H1 (cell line): ENCODE measurements at regions not wholly inside any gene's neighbourhood (a gene's known extent, or its start where the extent isn't known, plus 50 kb on each side); places are given as distances from the start of the nearest gene placed in this dataset.

ENCODE experiments used
- ASH2L ChIP-seq: fragments of 200-600, 300-600 bp; sonication (generic); IDR thresholded peaks from one replicate; pipeline ENCODE4 v1.7.1; 2017; ENCODE audit warnings: low read length
- FOSL1 ChIP-seq: IDR thresholded peaks from 2 replicates; pipeline ENCODE4 v1.6.1; 2011; ENCODE audit warnings: mild to moderate bottlenecking, low read depth, low read length, moderate library complexity; ENCODE audit not compliant: insufficient read depth
- TF ChIP-seq, protein P1 (sequence below): IDR thresholded peaks from 2 replicates; pipeline ENCODE4 v1.6.1; 2012; ENCODE audit warnings: inconsistent platforms

DNA sequence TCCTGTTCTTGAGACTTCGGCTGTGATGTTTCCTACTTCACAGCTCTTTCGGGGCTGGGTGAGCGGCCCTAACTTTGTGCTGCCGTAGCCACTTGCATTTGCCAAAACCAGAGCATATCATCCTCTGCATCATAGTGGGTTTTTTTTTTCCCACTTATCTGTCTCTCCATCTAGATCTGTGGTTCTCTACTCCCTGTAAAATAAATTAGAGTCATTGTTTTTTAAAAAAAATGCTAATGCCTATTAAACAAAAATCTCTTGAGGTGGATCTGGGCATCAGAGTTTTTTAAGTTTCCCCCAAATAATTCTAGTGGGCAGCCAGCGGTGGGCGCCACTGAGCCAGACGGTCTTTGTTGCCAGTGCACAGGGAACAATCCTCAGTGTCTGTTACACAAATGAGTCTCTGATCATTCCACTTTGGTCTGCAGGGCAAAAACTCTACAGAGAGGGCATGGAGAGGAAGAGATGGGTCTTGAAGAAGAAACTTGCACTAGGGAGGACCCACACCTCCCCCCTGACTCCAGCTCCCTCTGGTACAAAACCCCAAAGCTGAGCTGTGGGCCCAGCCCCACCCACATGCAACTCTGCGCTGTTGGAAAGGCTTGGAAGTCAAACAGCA, 62.4 kb upstream of the BCL2L14 start (continued):
- TF ChIP-seq ASH2L (no peak), FOSL1 (no peak)
- TF ChIP-seq, protein P1, sequence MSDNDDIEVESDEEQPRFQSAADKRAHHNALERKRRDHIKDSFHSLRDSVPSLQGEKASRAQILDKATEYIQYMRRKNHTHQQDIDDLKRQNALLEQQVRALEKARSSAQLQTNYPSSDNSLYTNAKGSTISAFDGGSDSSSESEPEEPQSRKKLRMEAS: no peak
